Smooth muscle cell (in vitro differentiated cells): ENCODE measurements at regions not wholly inside any gene's neighbourhood (a gene's known extent, or its start where the extent isn't known, plus 50 kb on each side); places are given as distances from the start of the nearest gene placed in this dataset.

ENCODE experiments used
- DNase-seq: peaks from one replicate; lab custom pipeline; 2025; ENCODE audit not compliant: unreplicated experiment; lab: John Stamatoyannopoulos, UW
- H2AFZ ChIP-seq: fragments of 200-600 bp; sonication (generic); 2 replicates; pipeline ENCODE4 v1.6.0; 2016; ENCODE audit warnings: antibody characterized with exemption, low read depth, mild to moderate bottlenecking
- H3F3A ChIP-seq: fragments of 200-600 bp; sonication (generic); 2 replicates; pipeline ENCODE4 v1.6.0; 2017; ENCODE audit warnings: antibody characterized with exemption, low read depth
- H3K27ac ChIP-seq: fragments of 200-600 bp; sonication (generic); 2 replicates; pipeline ENCODE4 v1.5.1; 2016; ENCODE audit warnings: low read depth, mild to moderate bottlenecking
- H3K27me3 ChIP-seq: fragments of 200-600 bp; sonication (generic); 2 replicates; pipeline ENCODE4 v1.6.1; 2016; ENCODE audit warnings: low read depth, mild to moderate bottlenecking
- H3K36me3 ChIP-seq: fragments of 200-600 bp; sonication (generic); 2 replicates; pipeline ENCODE4 v1.5.1; 2016; ENCODE audit warnings: low read depth
- H3K4me1 ChIP-seq: fragments of 200-600 bp; sonication (generic); 2 replicates; pipeline ENCODE4 v1.5.1; 2016; ENCODE audit warnings: low read depth
- H3K4me2 ChIP-seq: fragments of 200-600 bp; sonication (generic); 2 replicates; pipeline ENCODE4 v1.6.0; 2016; ENCODE audit warnings: mild to moderate bottlenecking
- H3K4me3 ChIP-seq: fragments of 200-600 bp; sonication (generic); 2 replicates; pipeline ENCODE4 v1.5.1; 2016; ENCODE audit warnings: mild to moderate bottlenecking
- H3K79me2 ChIP-seq: fragments of 200-600 bp; sonication (generic); 2 replicates; pipeline ENCODE4 v1.6.0; 2016; ENCODE audit warnings: low read depth, mild to moderate bottlenecking
- H3K9ac ChIP-seq: fragments of 200-600 bp; sonication (generic); 2 replicates; pipeline ENCODE4 v1.6.0; 2016; ENCODE audit warnings: low read depth
- H3K9me3 ChIP-seq: fragments of 200-600 bp; sonication (generic); replicated peaks from 2 replicates; pipeline ENCODE4 v1.5.1; 2016; ENCODE audit warnings: low read depth
- H4K20me1 ChIP-seq: fragments of 200-600 bp; sonication (generic); 2 replicates; pipeline ENCODE4 v1.6.0; 2016; ENCODE audit warnings: low read depth
- WGBS: methylation state at CpG from one replicate; pipeline ENCODE4 v1.1.7; 2016; ENCODE audit warnings: low lambda C conversion rate; 5-methylcytosine and 5-hydroxymethylcytosine counted together
- TF ChIP-seq, protein P1 (sequence below): fragments of 200-600 bp; sonication (generic); IDR thresholded peaks from 2 replicates; pipeline ENCODE4 v1.5.1; 2017; ENCODE audit warnings: borderline replicate concordance, mild to moderate bottlenecking, antibody characterized with exemption; ENCODE audit not compliant: insufficient read depth, poor library complexity, severe bottlenecking

DNA sequence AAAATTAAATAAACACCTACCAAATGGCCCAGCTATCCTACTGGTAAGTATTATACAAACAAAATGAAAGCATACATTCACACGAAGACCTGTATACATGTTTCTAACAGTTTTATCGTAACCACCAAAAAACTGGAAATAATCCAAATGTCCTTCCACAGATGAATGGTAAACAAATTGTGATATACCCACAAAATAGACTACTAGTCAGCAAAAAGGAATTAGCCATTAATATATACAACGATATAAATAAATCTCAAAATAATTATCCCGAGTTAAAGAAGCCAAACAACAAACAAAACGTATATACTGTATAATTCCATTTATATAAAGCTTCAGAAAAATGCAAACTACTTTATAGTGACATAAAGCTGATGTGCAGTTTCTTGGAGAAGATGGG lies 106.3 kb upstream of the SERTM1 start:
- no peak overlapping the region for H3K9ac ChIP-seq
- 94% methylated on average over 5 of the region's 5 CpGs for WGBS
- no peak for DNase-seq
- no peaks in the 10 kb centered on the region for H3K79me2 ChIP-seq
- no peak overlapping the region for H3K27ac ChIP-seq
- no peaks in the 10 kb centered on the region for H3K9me3 ChIP-seq
- H3K36me3 ChIP-seq, result no peaks in the 10 kb centered on the region
- no peaks in the 10 kb centered on the region for H4K20me1 ChIP-seq
- no peak overlapping the region for H3K4me3 ChIP-seq
- no peak overlapping the region for H2AFZ ChIP-seq
- H3K27me3 ChIP-seq, result no peaks in the 10 kb centered on the region
- H3K4me1 ChIP-seq, result no peaks in the 10 kb centered on the region
- H3K4me2 ChIP-seq, result no peak overlapping the region
- no peaks in the 10 kb centered on the region for H3F3A ChIP-seq
- TF ChIP-seq, protein P1, sequence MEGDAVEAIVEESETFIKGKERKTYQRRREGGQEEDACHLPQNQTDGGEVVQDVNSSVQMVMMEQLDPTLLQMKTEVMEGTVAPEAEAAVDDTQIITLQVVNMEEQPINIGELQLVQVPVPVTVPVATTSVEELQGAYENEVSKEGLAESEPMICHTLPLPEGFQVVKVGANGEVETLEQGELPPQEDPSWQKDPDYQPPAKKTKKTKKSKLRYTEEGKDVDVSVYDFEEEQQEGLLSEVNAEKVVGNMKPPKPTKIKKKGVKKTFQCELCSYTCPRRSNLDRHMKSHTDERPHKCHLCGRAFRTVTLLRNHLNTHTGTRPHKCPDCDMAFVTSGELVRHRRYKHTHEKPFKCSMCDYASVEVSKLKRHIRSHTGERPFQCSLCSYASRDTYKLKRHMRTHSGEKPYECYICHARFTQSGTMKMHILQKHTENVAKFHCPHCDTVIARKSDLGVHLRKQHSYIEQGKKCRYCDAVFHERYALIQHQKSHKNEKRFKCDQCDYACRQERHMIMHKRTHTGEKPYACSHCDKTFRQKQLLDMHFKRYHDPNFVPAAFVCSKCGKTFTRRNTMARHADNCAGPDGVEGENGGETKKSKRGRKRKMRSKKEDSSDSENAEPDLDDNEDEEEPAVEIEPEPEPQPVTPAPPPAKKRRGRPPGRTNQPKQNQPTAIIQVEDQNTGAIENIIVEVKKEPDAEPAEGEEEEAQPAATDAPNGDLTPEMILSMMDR, result no peak

DNA sequence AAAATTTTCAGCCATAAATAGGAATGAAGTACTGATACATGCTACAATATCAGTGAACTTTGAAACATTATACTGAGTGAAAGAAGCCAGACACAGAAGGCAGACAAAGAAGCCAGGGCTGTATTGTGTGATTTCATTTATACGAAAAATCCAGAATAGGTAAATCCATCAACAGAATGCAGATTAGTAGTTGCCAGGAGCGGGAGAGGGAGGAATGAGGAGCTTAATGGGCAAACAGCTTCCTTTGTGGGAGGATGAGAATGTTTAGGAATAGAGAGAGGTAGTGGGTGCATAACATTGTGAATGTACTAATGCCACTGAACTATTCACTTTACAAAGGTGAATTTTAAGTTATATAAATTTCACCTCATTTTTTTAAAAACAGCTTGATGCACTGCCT lies 103.3 kb upstream of the SERTM1 start:
- WGBS, result 90% methylated on average over 2 of the region's 2 CpGs
- no peak overlapping the region for H2AFZ ChIP-seq
- no peak for DNase-seq
- no peaks in the 10 kb centered on the region for H4K20me1 ChIP-seq
- H3K36me3 ChIP-seq, result no peaks in the 10 kb centered on the region
- no peak overlapping the region for H3K4me3 ChIP-seq
- H3K27ac ChIP-seq, result no peak overlapping the region
- H3F3A ChIP-seq, result no peaks in the 10 kb centered on the region
- H3K4me2 ChIP-seq, result no peak overlapping the region
- no peaks in the 10 kb centered on the region for H3K79me2 ChIP-seq
- H3K4me1 ChIP-seq, result no peaks in the 10 kb centered on the region
- TF ChIP-seq, protein P1, result no peak
- H3K9ac ChIP-seq, result no peak overlapping the region
- no peaks in the 10 kb centered on the region for H3K27me3 ChIP-seq
- H3K9me3 ChIP-seq, result no peaks in the 10 kb centered on the region

DNA sequence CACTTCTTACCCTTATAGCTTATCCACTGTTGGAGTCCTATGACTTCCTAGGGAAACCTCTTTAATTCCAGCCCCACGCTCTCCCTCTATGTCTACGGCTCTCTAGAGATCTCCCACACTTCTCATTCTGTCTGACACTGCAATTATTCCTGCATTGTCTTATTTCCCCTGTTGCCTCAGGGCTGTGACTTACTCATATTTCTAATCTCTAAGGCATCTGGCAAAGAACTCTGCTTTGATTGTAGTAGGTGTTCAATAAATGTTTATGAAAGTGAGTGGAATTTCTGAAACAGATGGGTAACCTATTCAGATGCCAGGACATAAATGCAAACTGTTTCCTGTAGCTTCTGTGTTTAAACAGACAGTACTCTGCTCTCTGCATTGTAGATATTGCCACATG lies 102.4 kb upstream of the SERTM1 start:
- WGBS, result 56% methylated on average over 2 of the region's 2 CpGs
- no peak overlapping the region for H2AFZ ChIP-seq

DNA sequence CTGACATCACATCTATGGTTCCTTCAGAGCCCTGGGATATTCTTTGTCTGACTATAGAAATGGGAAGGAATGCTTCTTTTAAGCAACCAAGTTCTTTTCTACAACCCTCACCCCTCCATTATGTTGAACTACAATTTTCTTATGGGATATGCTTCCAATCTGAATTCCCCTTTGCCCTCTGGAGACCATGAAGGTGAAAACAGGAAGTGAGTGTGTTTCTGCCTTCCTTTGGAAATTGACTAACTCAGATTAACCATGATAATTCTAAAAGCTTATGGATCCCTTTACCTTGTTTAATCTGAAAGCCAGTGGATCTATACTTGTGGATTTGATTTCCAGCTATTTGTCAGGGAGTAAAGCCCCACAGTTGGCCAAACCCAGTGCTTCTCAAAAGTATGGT lies 90.8 kb upstream of the SERTM1 start:
- Histone ChIP-seq H3F3A (no peaks in the 10 kb centered on the region), H2AFZ (no peak overlapping the region), H3K4me2 (no peak overlapping the region), H3K9me3 (no peaks in the 10 kb centered on the region), H4K20me1 (no peaks in the 10 kb centered on the region), H3K27ac (no peak overlapping the region), H3K36me3 (no peaks in the 10 kb centered on the region), H3K4me3 (no peak overlapping the region), H3K79me2 (no peaks in the 10 kb centered on the region), H3K27me3 (no peaks in the 10 kb centered on the region), H3K4me1 (no peaks in the 10 kb centered on the region), H3K9ac (no peak overlapping the region)
- TF ChIP-seq, protein P1, result no peak
- no peak for DNase-seq

More for the DNA sequence above, 102.4 kb upstream of the SERTM1 start:
- no peaks in the 10 kb centered on the region for H3F3A ChIP-seq
- H3K9me3 ChIP-seq, result no peaks in the 10 kb centered on the region
- H3K4me3 ChIP-seq, result no peak overlapping the region
- H3K79me2 ChIP-seq, result no peaks in the 10 kb centered on the region
- H3K36me3 ChIP-seq, result no peaks in the 10 kb centered on the region
- H3K4me1 ChIP-seq, result no peaks in the 10 kb centered on the region
- TF ChIP-seq, protein P1, result no peak
- no peaks in the 10 kb centered on the region for H3K27me3 ChIP-seq
- no peak overlapping the region for H3K9ac ChIP-seq
- H3K27ac ChIP-seq, result no peak overlapping the region
- H3K4me2 ChIP-seq, result no peak overlapping the region
- DNase-seq, result no peak
- no peaks in the 10 kb centered on the region for H4K20me1 ChIP-seq
